Endothelial cell of umbilical vein (primary cell): ENCODE measurements at regions not wholly inside any gene's neighbourhood (a gene's known extent, or its start where the extent isn't known, plus 50 kb on each side); places are given as distances from the start of the nearest gene placed in this dataset.

Experiments
- BruUV-seq: library from RNA; stranded (reverse); fragments of 400-500 nt; replicated peaks from 2 replicates; lab custom pipeline; 2021; lab: Mats Ljungman, UMichigan
- CTCF ChIA-PET: fragments of 300-600, 350-600 bp; sonication (Branson Sonifier 250); formaldehyde crosslinking; loops from one replicate; lab custom pipeline; 2021; ENCODE audit warnings: antibody characterized with exemption, inconsistent platforms; lab: Charles Lee
- POLR2A ChIA-PET: fragments of 300-600, 350-600 bp; sonication (Branson Sonifier 250); formaldehyde crosslinking; loops from one replicate; lab custom pipeline; 2021; ENCODE audit warnings: antibody characterized with exemption, inconsistent platforms; lab: Charles Lee
- DNase-seq: peaks from one replicate; pipeline ENCODE4 v3.0.0-alpha.2; 2011; ENCODE audit warnings: low read depth, low spot score
- FAIRE-seq: peaks from 2 replicates; lab custom pipeline; 2011; peaks lifted over from hg19 to GRCh38; lab: Jason Lieb, UNC
- H2AFZ ChIP-seq: 2 replicates; pipeline ENCODE4 v1.6.0; 2012; ENCODE audit warnings: low read depth, low read length, control low read depth, inconsistent platforms
- H3K27ac ChIP-seq: 2 replicates; pipeline ENCODE4 v1.5.1; 2011; ENCODE audit warnings: low read depth, mild to moderate bottlenecking, control low read depth, low read length, moderate library complexity; ENCODE audit not compliant: insufficient read depth
- H3K27me3 ChIP-seq, 2 experiments: 2 replicates each; pipeline versions ENCODE4 v1.6.0 to v1.6.1; 2011; ENCODE audit warnings: low read length in 2 of 2, mixed read lengths in 1 of 2; ENCODE audit not compliant: control insufficient read depth in 2 of 2, insufficient read depth in 2 of 2
- H3K36me3 ChIP-seq, 2 experiments: 2 replicates in 1 of 2; 3 replicates in 1 of 2; pipeline ENCODE4 v1.5.1; 2011; ENCODE audit warnings: low read length in 2 of 2, mild to moderate bottlenecking in 1 of 2, moderate library complexity in 1 of 2; ENCODE audit not compliant: control insufficient read depth in 2 of 2, insufficient read depth in 2 of 2; ENCODE audit errors: extremely low read depth in 1 of 2
- H3K4me1 ChIP-seq: 3 replicates; pipeline ENCODE4 v1.5.1; 2011; ENCODE audit warnings: mild to moderate bottlenecking, low read length; ENCODE audit not compliant: control insufficient read depth, insufficient read depth; ENCODE audit errors: extremely low read depth
- H3K4me2 ChIP-seq: 2 replicates; pipeline ENCODE4 v1.6.1; 2011; ENCODE audit warnings: low read length, control low read depth, mixed read lengths; ENCODE audit not compliant: insufficient read depth
- H3K4me3 ChIP-seq, 3 experiments: fragments of 200-600 bp in 1 of 3; sonication (generic), shearing (Covaris generic) in 1 of 3; replicated peaks in 1 of 3; 2 replicates each; pipeline ENCODE4 v1.5.1; 2011 to 2016; ENCODE audit warnings: control low read depth in 3 of 3, low read length in 3 of 3, mild to moderate bottlenecking in 2 of 3, inconsistent platforms in 1 of 3, low read depth in 1 of 3, moderate library complexity in 1 of 3; ENCODE audit not compliant: insufficient read depth in 1 of 3
- H3K79me2 ChIP-seq: 2 replicates; pipeline ENCODE4 v1.6.0; 2012; ENCODE audit warnings: low read length, inconsistent platforms; ENCODE audit not compliant: control insufficient read depth, insufficient read depth
- H3K9ac ChIP-seq: replicated peaks from 2 replicates; pipeline ENCODE3; 2011; ENCODE audit warnings: low read length, control low read depth; ENCODE audit not compliant: insufficient read depth; ENCODE audit errors: extremely low read depth
- H3K9me1 ChIP-seq: replicated peaks from 3 replicates; pipeline ENCODE4 v1.6.0; 2011; ENCODE audit warnings: mild to moderate bottlenecking, low read length; ENCODE audit not compliant: control insufficient read depth, insufficient read depth; ENCODE audit errors: extremely low read depth
- H3K9me3 ChIP-seq: replicated peaks from 2 replicates; pipeline ENCODE4 v1.5.1; 2012; ENCODE audit warnings: low read length, inconsistent platforms; ENCODE audit not compliant: control insufficient read depth, insufficient read depth
- H4K20me1 ChIP-seq: replicated peaks from 2 replicates; pipeline ENCODE3; 2011; ENCODE audit warnings: mild to moderate bottlenecking, low read length; ENCODE audit not compliant: control insufficient read depth, insufficient read depth; ENCODE audit errors: extremely low read depth
- CTCF ChIP-seq, 2 donors: IDR thresholded peaks; 1 replicate in 1 of 2; 2 replicates in 1 of 2; pipeline ENCODE4 v1.5.1; 2011; ENCODE audit warnings: low read length in 2 of 2, mild to moderate bottlenecking in 2 of 2, moderate library complexity in 2 of 2, control low read depth in 1 of 2, inconsistent platforms in 1 of 2, low read depth in 1 of 2; ENCODE audit not compliant: insufficient read depth in 1 of 2; ENCODE audit errors: extremely low read depth in 1 of 2
- EZH2 ChIP-seq: IDR thresholded peaks from 2 replicates; pipeline ENCODE4 v1.6.1; 2012; ENCODE audit warnings: borderline replicate concordance, low read depth, mild to moderate bottlenecking, moderate library complexity, low read length, inconsistent platforms; ENCODE audit not compliant: severe bottlenecking
- FOS ChIP-seq: IDR thresholded peaks from 2 replicates; pipeline ENCODE4 v1.6.1; 2011; ENCODE audit warnings: mild to moderate bottlenecking, low read length, moderate library complexity, borderline replicate concordance; ENCODE audit not compliant: insufficient read depth
- GATA2 ChIP-seq: IDR thresholded peaks from 2 replicates; pipeline ENCODE4 v1.7.0; 2011; ENCODE audit warnings: low read depth, mild to moderate bottlenecking, moderate library complexity, mixed read lengths, low read length; ENCODE audit not compliant: insufficient read length, insufficient read depth
- JUN ChIP-seq: IDR thresholded peaks from 2 replicates; pipeline ENCODE4 v1.6.1; 2011; ENCODE audit warnings: borderline replicate concordance, low read depth; ENCODE audit not compliant: insufficient read length, insufficient read depth
- MAX ChIP-seq: IDR thresholded peaks from 2 replicates; pipeline ENCODE4 v1.6.1; 2011; ENCODE audit not compliant: insufficient read depth, insufficient read length
- MYC ChIP-seq: IDR thresholded peaks from one replicate; pipeline ENCODE4 v1.6.1; 2011; ENCODE audit warnings: mild to moderate bottlenecking, low read depth, low read length
- POLR2A ChIP-seq: IDR thresholded peaks from 2 replicates; pipeline ENCODE4 v1.6.1; 2012; ENCODE audit warnings: low read depth, mild to moderate bottlenecking, control low read depth, low read length
- POLR2AphosphoS5 ChIP-seq: IDR thresholded peaks from 2 replicates; pipeline ENCODE4 v1.6.1; 2012; ENCODE audit warnings: low read depth, mild to moderate bottlenecking, control low read depth, low read length, moderate library complexity; ENCODE audit not compliant: insufficient read depth
- dilution Hi-C: fragments of 300-500 bp; cut with MboI; formaldehyde crosslinking; loops from one replicate; pipeline ENCODE4 v1.15.0; 2019; ENCODE audit warnings: low sequenced_read_pairs; ENCODE audit not compliant: extremely low pct_ligation_motif_present
- intact Hi-C: fragments of 100-400 bp; cut with micrococcal nuclease; formaldehyde crosslinking; loops from one replicate; pipeline ENCODE4 v1.10.0; 2022

- intact Hi-C loops (no loop called here), dilution Hi-C loops (no loop called here)
- Histone ChIP-seq H3K36me3 (no peaks in the 10 kb centered on the region), H3K27me3 (no peaks in the 10 kb centered on the region), H3K9me3 (no peaks in the 10 kb centered on the region), H4K20me1 (no peaks in the 10 kb centered on the region), H3K4me1 (no peaks in the 10 kb centered on the region), H3K9me1 (no peaks in the 10 kb centered on the region), H3K4me2 (no peak overlapping the region), H3K79me2 (no peaks in the 10 kb centered on the region), H3K27ac (no peak overlapping the region), H3K9ac (no peak overlapping the region), H2AFZ (no peak overlapping the region), H3K4me3 (no peak overlapping the region)
- no peak for TF ChIP-seq MAX
- TF ChIP-seq POLR2AphosphoS5 = no peak
- TF ChIP-seq MYC = no peak
- no peak for TF ChIP-seq GATA2
- no peak for TF ChIP-seq EZH2
- TF ChIP-seq JUN = no peak
- TF ChIP-seq FOS = no peak
- no peak for TF ChIP-seq POLR2A
- TF ChIP-seq CTCF (IDR thresholded peaks at IDR 0.05; ENCODE audit: extremely low read depth in 1 of 2, insufficient read depth in 1 of 2, low read depth in 1 of 2, low read length in 2 of 2) = no peak
- FAIRE-seq (no peak), DNase-seq (no peak)
- CTCF ChIA-PET = no interaction called here
- POLR2A ChIA-PET = no interaction called here
- no TSS peak for BruUV-seq
Measured at GRCh38 chr6:82750556-82750955, 315.1 kb downstream of the UBE3D start.
